DND-41 (cell line): ENCODE measurements at regions not wholly inside any gene's neighbourhood (a gene's known extent, or its start where the extent isn't known, plus 50 kb on each side); places are given as distances from the start of the nearest gene placed in this dataset.

Source experiments
- CTCF ChIP-seq: IDR thresholded peaks from 2 replicates; pipeline ENCODE4 v1.5.1; 2012; ENCODE audit warnings: borderline replicate concordance, low read length, moderate library complexity, mild to moderate bottlenecking; ENCODE audit not compliant: poor library complexity, severe bottlenecking; ENCODE audit errors: extremely low read depth
- EZH2 ChIP-seq: IDR thresholded peaks from 3 replicates; pipeline ENCODE4 v1.6.1; 2012; ENCODE audit warnings: borderline replicate concordance, low read depth, mild to moderate bottlenecking, moderate library complexity, low read length, inconsistent platforms; ENCODE audit not compliant: severe bottlenecking

GRCh38 chr5:25160891-25161290 lies 516.1 kb upstream of the CDH10 start:
- TF ChIP-seq CTCF (no peak), EZH2 (no peak)
